Panc1 (cell line): ENCODE measurements at regions not wholly inside any gene's neighbourhood (a gene's known extent, or its start where the extent isn't known, plus 50 kb on each side); places are given as distances from the start of the nearest gene placed in this dataset.

ENCODE experiments used
- CTCF ChIP-seq: fragments of 450-650 bp; IDR thresholded peaks from 2 replicates; pipeline ENCODE4 v1.5.1; 2017; ENCODE audit warnings: mild to moderate bottlenecking
- POLR2AphosphoS5 ChIP-seq: IDR thresholded peaks from 2 replicates; pipeline ENCODE4 v1.6.1; 2012; ENCODE audit warnings: mild to moderate bottlenecking, low read depth, low read length, moderate library complexity
- REST ChIP-seq, 2 experiments: IDR thresholded peaks; 2 replicates each; pipeline ENCODE4 v1.6.1; 2011 to 2012; ENCODE audit warnings: low read depth in 2 of 2, control low read depth in 1 of 2, low read length in 1 of 2, mild to moderate bottlenecking in 1 of 2, moderate library complexity in 1 of 2; ENCODE audit not compliant: insufficient read depth in 1 of 2
- SIN3A ChIP-seq: IDR thresholded peaks from 2 replicates; pipeline ENCODE4 v1.6.1; 2012; ENCODE audit warnings: low read depth, mild to moderate bottlenecking, low read length, moderate library complexity, borderline replicate concordance; ENCODE audit not compliant: insufficient read depth
- TCF7L2 ChIP-seq: IDR thresholded peaks from 2 replicates; pipeline ENCODE4 v1.6.1; 2011; ENCODE audit warnings: mild to moderate bottlenecking, low read depth, low read length, inconsistent platforms

- TF ChIP-seq CTCF (no peak), REST (IDR thresholded peaks at IDR 0.05; ENCODE audit: insufficient read depth in 1 of 2, low read depth in 2 of 2, low read length in 1 of 2) (no peak), POLR2AphosphoS5 (no peak), TCF7L2 (no peak), SIN3A (no peak)
These were observed 350.3 kb downstream of the ZIC3 start for GRCh38 chrX:137916090-137916746.
